ENCODE measurements at regions not wholly inside any gene's neighbourhood (a gene's known extent, or its start where the extent isn't known, plus 50 kb on each side); places are given as distances from the start of the nearest gene placed in this dataset.
A peak's percentile ranks its signal among the peaks of the same experiment; 100 is the strongest.
"Not testable (repeated sequence)": the region's sequence is repeated elsewhere in the genome, so short reads cannot be mapped to it uniquely, and the experiment has no call there.

DNA sequence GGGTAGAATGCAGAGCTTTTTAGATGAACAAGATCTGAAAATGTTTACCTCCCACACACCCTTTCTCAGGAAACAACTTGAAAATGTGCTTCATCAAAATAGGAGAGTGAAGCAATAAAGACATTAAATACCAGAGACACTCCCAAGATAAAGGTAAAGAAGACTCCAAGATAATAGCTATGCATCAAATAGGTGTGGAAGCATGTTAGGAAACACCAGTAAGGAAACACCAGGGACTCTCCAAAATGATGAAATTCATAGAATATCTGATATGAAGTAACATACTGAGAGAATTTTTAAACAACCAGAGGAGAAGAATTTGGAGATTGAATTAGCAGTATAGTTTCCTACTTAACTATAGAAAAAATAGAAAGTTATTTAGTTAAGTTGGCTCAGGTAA lies 57.0 kb downstream of the OR10A6 start:
- DNase-seq = no peak

DNA sequence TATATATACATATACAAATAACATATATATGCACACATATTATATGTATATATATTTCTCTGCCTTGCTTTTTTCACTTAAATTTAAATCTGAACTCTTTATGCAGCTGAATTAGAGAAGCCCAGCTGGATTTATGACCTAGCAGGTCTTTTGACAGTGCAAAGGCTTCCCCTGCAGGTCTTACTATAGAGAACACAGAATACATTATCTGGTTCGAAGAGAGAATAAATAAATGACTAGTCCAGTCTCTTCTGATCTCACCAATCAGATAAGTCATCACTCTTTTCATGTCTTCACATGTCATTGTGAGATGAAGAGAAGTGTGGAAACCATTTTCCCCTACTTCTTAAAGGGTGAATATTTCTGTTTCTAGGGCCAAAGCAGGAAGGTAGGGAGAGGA lies 58.2 kb downstream of the OR10A6 start:
- no peak for DNase-seq

DNA sequence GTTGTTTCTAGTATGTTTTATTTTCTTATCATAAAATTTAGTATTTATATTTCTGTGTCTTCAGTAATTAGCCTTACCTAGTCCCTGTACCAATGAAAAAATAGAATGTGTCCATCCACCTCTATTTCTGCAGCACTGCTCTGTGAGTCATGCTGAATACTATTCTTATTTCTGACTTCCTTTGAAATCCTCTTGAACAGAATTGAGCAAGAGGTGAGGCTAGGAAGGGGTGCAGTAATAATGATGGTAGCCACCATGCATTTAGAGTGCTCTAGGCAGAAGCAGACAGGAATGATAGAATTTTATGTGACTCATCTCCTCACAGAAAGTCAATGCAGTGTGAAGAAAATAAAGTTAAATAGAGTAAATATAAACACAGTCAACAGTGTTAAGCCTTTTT lies 60.0 kb downstream of the OR10A6 start:
- no peak for DNase-seq

DNA sequence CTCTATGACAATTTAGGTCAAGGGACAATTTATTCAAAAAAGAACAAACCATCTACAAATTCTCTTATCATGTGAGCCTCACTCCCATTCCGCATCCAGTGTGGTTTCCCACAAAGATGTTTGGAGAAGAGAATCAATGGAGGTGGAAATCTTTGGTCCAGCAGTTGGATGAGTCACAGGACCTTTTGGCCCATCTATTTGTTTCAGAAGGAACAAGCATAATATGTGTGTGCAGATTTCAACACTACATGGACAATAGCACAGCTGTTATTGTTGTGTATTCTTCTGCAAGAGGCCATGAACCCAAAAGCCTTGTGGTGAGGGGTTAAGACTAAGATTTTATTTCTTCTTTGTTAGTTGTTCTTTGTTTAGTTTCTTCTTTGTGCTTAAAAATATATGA lies 61.6 kb downstream of the OR10A6 start:
- DNase-seq = peak; percentile 14

DNA sequence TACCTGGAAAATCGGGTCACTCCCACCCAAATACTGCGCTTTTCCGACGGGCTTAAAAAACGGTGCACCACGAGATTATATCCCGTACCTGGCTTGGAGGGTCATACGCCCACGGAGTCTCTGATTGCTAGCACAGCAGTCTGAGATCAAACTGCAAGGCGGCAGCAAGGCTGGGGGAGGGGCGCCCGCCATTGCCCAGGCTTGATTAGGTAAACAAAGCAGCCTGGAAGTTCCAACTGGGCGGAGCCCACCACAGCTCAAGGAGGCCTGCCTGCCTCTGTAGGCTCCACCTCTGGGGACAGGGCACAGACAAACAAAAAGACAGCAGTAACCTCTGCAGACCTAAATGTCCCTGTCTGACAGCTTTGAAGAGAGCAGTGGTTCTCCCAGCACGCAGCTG lies 64.5 kb upstream of the OR5P2 start:
- DNase-seq = not testable (repeated sequence)

DNA sequence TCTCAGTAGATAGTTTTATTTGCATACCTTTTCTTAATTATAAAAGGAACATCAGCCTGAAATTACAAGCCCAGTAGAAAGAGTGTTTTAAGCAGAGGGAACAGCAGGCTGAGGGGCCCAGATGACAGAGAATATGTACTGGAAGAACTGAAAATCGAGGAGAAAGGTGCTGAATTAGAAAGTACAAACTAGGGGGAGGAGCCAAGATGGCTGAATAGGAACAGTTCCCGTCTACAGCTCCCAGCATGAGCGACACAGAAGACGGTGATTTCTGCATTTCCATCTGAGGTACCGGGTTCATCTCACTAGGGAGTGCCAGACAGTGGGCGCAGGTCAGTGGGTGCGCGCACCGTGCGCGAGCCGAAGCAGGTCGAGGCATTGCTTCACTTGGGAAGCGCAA lies 64.1 kb upstream of the OR5P2 start:
- DNase-seq = not testable (repeated sequence)

DNA sequence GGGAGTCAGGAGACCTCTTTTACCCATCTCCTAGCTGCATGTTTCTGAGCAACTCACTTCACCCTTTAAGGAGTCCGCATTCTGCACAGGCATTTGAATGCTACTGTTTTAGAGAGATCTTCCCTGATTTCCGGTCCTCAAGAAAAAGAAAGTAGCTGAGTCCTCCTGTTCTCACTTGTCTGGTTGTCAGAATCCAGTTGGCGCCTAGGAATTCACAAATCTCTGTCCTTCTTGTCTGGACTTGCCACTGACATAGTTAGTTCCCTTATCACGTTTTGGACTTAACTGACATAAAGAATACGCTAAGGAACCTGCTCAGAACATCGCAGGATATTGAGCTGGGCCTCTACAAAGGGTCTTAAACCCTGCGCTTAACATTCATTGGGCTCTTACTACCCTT lies 61.3 kb upstream of the OR5P2 start:
- DNase-seq = no peak

DNA sequence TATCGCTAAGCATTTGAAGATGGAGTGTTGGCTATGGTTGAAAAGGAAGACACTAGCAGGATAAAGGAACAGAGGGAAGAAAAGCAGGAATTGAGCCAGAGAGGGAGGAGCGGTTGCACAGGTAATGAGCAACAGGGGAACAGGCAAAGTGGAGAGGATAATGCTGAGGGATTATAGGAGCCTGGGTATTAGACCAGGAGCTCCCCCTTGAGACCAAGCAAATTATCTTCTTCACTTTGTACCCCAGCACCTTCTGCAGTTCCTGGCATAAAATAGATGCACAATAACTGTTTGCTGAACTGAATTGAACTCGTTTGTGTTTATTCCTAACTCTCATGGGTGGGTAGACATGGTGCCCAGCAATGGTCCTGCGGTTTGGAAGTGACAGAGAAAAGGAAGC lies 54.6 kb upstream of the OR5P2 start:
- no peak for DNase-seq

DNA sequence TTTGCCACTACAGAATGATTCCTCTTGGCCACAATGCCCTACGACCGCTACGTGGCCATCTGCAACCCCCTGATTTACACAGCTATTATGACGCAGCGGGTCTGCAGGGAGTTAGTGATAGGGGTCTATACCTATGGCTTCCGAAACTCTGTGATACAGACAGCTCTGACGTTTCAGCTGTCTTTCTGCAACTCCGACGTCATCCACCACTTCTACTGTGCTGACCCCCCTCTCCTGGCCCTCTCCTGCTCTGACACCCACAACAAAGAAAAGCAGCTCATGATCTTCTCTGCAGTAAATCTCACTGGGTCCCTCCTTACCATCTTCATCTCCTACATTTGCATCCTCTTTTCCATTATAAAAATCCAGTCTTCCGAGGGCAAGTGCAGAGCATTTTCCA lies 52.3 kb upstream of the OR5P2 start:
- DNase-seq = no peak
